Fibroblast of the aortic adventitia (primary cell): ENCODE measurements at regions not wholly inside any gene's neighbourhood (a gene's known extent, or its start where the extent isn't known, plus 50 kb on each side); places are given as distances from the start of the nearest gene placed in this dataset.

Source experiments
- DNase-seq: peaks from one replicate; pipeline ENCODE4 v3.0.0-alpha.2; 2010; ENCODE audit warnings: low read depth
- H3K4me3 ChIP-seq: 2 replicates; pipeline ENCODE4 v1.5.1; 2011; ENCODE audit warnings: low read depth, mild to moderate bottlenecking, control low read depth, low read length, moderate library complexity
- CTCF ChIP-seq: IDR thresholded peaks from 2 replicates; pipeline ENCODE4 v1.5.1; 2011; ENCODE audit warnings: mild to moderate bottlenecking, low read length, control low read depth, inconsistent platforms; ENCODE audit not compliant: insufficient read depth

- H3K4me3 ChIP-seq = peak overlapping the region; percentile 16
- peak; percentile 99 for DNase-seq
- TF ChIP-seq CTCF = no peak
Observed at GRCh38 chr2:54360055-54360792, 95.9 kb upstream of the SPTBN1 start.

GRCh38 chr2:54364409-54364808 lies 91.7 kb upstream of the SPTBN1 start:
- TF ChIP-seq CTCF = no peak
- no peak for DNase-seq
- no peak overlapping the region for H3K4me3 ChIP-seq

GRCh38 chr2:54365661-54366060 lies 90.5 kb upstream of the SPTBN1 start:
- H3K4me3 ChIP-seq = no peak overlapping the region
- DNase-seq = no peak
- no peak for TF ChIP-seq CTCF

- no peak overlapping the region for H3K4me3 ChIP-seq
- TF ChIP-seq CTCF = no peak
- DNase-seq = peak; percentile 19
Observed at GRCh38 chr2:54366487-54367280, 89.4 kb upstream of the SPTBN1 start.

GRCh38 chr2:54370405-54371104 lies 85.6 kb upstream of the SPTBN1 start:
- no peak overlapping the region for H3K4me3 ChIP-seq
- TF ChIP-seq CTCF = no peak
- peak; percentile 48 for DNase-seq

GRCh38 chr2:54371460-54372065 lies 84.6 kb upstream of the SPTBN1 start:
- TF ChIP-seq CTCF = no peak
- DNase-seq = no peak
- no peak overlapping the region for H3K4me3 ChIP-seq
